HG02840 (cell line): ENCODE measurements at regions not wholly inside any gene's neighbourhood (a gene's known extent, or its start where the extent isn't known, plus 50 kb on each side); places are given as distances from the start of the nearest gene placed in this dataset.

Experiments
- ATAC-seq: cut with Tn5 transposase; IDR thresholded peaks from one replicate; pipeline ENCODE4 v1.9.1; 2021; ENCODE audit warnings: mild to moderate bottlenecking, moderate library complexity, moderate number of reproducible peaks; ENCODE audit not compliant: unreplicated experiment, low FRiP score

DNA sequence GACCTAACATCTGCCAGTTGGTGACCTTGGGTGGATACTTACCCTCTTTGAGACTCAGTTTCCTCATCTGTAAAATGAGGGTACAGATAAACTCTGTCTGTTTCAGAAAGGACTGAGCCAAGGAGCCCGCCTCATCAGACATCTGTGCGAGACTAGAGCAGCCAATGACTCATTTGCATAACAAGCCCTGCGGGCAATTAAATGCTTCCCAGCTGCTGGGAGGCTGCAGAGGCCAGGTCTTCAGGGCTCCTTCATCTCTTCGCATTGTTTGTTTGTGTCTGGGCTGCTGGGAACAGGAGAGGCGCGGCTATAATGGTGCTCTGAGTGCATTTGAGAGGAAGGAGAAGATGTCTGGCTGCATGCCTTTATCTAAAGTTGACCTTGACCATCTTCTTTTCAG is 85.0 kb downstream of the ADRA2C start:
- no peak for ATAC-seq

- ATAC-seq, result no peak
These were observed 85.7 kb downstream of the ADRA2C start for GRCh38 chr4:3851881-3852280.

- ATAC-seq, result no peak
These were observed 86.1 kb downstream of the ADRA2C start for GRCh38 chr4:3852309-3852708.

- no peak for ATAC-seq
These were observed 86.5 kb downstream of the ADRA2C start for GRCh38 chr4:3852711-3853110.

DNA sequence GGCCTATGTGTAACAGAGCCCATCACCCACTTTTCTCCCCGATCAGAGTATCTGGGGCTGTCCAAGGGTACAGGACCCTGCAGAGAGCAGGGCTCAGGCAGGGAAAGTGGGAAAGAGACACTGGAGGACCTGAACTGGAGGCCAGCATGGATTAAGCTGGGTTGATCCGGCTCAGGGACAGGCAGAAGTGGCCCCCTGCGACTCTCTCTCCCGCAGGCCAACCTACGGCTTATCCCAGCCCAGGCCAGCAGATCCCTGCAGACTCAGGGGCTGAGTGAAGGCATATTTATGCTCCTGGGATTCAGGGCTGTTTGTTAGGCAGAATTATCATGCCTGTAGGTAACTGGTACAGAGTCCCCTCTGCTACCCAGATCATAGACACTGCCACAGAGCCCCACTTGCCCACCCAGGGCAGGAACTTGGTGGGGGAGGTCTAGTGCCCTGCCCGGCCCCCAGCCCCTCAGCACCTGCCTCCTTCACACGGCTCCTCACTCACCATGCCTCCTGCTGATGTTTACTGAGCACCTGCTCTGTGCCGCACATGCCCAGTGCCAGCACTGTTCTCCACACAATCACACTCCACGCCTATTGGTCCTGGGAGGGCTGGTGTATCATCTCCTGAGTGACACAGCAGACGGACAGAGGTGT is 87.3 kb downstream of the ADRA2C start:
- ATAC-seq, result no peak

DNA sequence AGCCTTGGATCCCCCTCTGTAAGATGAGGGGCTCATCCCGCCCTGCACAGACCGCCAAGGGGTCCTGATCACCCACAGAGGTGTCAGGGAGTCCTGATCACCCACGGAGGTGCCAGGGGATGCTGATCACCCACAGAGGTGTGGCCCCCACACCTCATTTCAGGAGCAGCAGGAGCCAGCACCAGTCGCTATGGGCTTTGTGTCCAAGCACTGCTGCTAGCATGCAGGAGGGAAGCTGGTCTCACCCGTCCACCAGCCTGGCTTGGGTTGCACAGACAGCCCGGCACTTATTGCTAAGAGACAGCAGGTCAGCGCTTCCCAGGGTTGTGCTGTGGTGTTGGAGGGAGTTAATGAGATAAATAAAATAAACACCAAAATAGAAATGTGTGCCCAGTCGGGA is 88.5 kb downstream of the ADRA2C start:
- no peak for ATAC-seq

GRCh38 chr4:3855646-3856045 is 89.5 kb downstream of the ADRA2C start:
- ATAC-seq, result no peak

GRCh38 chr4:3856604-3857204 is 90.5 kb downstream of the ADRA2C start:
- no peak for ATAC-seq

GRCh38 chr4:3857269-3857926 is 91.2 kb downstream of the ADRA2C start:
- no peak for ATAC-seq

- no peak for ATAC-seq
These were observed 92.0 kb downstream of the ADRA2C start for GRCh38 chr4:3858046-3858730.

GRCh38 chr4:3858765-3859388 is 92.7 kb downstream of the ADRA2C start:
- no peak for ATAC-seq

- ATAC-seq, result no peak
These were observed 93.4 kb downstream of the ADRA2C start for GRCh38 chr4:3859571-3859970.

DNA sequence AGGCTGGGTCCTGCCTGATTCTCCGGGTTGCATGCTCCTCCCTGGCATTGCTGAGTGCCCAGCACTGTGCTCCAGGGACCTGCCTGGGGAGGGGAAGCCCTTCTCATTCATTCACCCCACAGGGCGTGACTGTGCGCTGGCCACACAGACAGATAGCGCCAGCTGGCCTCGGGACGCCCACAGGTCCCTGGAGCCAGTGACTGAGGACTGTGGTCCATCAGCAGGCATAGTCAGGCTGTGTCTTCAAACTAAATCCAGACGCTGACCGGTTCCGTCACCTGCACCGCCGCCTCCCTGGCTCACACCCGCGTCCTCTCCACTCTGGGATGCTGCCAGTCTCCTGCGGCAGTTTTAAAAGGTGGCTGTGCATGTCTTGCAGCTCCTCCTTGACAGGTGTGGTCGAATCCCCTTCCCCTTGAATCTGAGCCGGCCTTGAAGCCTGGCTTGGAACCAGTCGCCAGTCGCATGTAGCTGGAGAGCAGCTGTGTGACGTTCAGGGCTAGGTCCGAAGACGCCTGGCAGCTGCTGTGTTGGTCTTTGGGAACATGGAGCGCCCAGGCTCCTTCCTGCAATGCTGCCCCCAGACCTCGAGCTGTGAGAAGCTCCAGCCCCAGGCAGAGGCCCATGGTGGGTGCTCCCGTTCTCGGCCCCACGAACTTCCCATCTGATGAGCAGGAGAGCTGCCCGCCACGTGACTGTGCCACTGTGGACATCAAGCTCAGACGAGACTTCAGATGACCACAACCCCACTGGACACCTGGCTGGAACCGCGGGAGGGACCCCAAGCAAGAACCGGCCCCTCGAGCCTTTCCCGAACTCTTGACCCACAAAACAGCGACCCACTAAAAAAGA is 94.1 kb downstream of the ADRA2C start:
- ATAC-seq, result no peak

- no peak for ATAC-seq
These were observed 94.9 kb downstream of the ADRA2C start for GRCh38 chr4:3860913-3861636.

DNA sequence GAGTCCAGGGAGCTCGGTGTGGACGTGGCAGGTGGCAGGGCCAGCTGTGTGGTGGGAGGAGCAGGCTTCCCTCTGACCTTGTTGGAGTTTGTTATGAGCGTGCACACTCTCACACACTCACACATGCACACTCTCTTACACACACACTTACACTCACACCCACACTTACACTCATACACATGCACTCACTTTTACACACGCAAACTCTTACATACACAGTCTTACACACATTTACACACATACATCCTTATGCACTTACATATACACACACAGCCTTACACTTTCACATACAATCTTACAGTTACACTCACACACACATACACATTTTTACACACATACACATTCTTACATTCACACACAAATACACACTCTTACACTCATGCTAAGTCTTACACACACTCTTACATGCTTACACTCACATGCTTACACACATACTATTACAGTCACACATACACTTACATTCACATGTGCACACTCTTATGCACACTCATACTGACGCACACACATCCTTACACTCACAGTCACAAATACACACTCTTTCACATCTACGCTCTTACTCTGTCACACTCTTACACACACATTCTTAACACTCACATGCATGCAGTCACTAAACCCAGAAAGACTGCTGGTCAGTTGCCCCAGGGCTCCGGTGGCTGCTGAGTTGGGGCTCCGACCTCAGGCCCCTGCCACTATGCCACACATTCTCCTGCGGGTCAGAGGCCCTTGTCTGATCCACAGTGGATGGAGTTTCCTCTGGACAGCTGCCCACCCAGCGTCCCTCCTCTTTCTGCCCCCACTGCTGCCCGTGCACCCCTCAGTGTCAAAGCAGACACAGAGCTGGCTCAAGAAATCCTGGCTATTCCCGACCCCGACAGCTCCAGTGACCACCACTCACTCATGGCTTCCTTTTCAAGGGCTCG is 95.8 kb downstream of the ADRA2C start:
- ATAC-seq, result no peak

- ATAC-seq, result no peak
These were observed 96.6 kb downstream of the ADRA2C start for GRCh38 chr4:3862640-3863420.

GRCh38 chr4:3863841-3864741 is 97.9 kb downstream of the ADRA2C start:
- ATAC-seq, result no peak
